Stimulated activated CD4-positive, alpha-beta T cell treated with anti-CD3 and anti-CD28 coated beads, Interleukin-1b, Interleukin-23, amount 100 ng/mL, for 1 hour (primary cell): ENCODE measurements at regions not wholly inside any gene's neighbourhood (a gene's known extent, or its start where the extent isn't known, plus 50 kb on each side); places are given as distances from the start of the nearest gene placed in this dataset.

Experiments used
- DNase-seq, 2 donors: peaks; one replicate each; pipeline ENCODE4 v3.0.0-alpha.2; 2020; ENCODE audit warnings: low read depth in 2 of 2

DNA sequence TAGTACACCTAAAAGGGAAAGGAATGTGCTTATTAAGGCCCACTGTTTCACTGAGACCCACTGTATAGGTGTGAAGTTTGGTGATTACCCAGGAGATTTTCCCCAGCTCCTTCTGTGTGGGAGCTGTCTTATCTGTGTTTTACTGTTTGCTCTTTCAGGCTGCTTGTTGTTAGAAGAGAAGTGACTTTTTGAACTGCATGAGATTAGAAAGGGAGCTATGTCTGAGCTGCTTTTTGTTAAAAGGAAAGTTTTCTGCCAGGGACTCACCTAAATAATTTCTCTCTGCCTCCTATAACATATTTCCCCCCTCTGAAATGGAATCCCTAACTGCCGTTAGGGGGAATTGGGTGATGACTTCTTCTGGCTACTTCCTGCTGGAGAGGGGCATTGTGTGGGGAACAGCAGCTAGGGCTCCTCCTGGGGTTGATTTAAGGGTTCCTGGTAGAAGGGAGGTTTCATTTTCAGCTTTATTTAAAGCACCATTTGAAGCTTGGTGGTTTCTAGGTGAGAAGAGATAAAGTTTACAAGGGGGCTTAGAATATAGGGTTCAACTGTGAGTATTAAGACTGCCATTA lies 77.1 kb upstream of the ATP11B start:
- no peak for DNase-seq

DNA sequence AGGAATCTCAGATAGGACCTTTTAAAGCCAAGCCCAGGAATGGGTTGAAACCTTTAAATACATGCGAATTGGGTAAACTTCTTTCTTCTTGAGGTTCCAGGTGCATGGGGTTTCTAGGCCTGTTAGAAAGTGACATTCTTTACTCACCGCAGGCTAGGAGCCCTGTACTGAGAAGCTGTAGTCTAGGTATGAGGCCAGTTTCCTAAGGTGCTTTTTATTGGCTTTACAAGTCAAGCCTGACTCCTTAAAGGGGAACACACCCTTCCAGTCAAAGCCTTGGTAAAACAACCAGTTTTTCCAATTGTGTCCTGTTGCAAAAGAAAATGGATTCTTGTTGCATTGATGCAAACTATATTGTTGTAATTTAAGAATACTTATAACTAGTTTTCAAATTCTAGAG lies 76.1 kb upstream of the ATP11B start:
- DNase-seq, result no peak

DNA sequence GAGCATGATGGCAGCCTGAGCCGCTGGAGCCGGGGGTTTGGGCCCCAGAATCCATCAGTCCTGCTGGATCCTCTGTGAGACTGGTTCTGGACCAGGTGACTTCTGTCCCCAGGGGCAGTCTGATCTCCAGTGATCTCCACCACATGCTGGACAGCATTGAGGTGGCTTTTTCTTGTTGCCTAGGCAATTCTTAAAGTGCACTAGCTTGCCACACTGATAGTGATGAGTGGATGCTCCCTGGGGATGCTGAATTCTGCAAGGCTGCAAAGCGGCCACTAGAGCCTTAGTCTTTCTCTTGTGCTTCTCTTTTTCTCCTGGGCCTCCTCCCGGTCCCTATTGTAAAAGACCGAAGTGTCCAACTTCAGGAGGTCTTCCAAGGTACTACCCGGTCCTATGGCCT lies 70.4 kb upstream of the ATP11B start:
- DNase-seq, result no peak

DNA sequence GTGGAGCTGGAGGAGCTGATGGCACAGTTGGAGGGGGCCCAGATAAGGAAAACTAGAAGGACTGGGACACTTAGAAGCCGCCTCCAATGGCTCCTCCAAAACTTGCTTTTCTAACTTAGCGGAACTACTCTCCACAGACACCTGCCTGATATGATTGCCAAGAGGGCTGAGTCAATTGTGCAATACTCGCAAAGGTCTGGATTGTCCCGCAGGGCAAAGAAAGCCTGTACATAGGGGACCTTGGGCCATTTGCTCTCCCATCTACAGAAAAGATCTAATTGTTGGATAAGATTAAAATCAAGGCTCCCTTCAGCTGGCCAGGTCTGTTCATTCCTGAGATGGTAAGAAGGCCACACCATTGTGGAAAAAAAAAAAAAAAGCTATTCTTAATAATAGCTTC lies 69.7 kb upstream of the ATP11B start:
- DNase-seq, result no peak

DNA sequence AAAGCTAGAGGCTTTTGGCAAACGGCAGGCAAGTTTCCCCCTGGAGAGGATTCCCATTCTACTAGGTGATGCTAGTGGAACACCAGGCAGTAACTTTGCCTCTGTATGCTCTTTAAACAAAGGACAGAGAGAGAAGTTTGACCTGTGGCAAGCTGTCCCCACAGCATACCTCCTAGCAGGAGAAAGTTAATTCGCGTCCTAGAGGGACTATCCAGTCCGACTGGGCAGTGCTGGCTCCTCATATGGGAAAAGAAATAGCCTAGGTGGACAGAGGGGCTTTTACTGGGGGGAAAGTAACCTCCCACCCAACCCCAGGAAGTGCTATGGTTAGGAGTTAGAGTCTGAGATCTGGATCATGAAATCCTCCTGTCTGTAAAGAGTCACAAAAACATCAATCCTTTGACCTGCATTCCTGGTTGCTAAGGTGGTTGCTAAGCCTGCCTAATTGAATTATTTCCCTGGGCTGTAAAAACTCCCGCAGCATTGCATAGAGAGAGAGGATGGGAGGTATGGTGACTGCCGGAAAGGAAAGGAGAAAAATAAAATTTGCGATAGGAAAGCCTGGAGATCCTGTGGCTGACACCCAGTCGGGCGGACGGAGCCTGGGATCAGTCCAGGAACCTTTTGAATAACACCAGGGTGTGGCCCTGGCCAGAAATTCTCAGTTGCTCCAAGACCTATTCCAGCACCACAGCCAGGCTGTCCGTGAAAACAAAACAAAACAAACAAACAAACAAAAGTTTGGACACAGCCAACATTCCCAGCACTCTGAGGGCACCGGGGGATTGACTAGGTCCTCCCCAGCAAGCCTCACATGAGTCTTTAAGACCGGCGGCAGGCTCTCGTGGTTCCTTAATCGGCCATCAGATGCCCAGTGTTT lies 67.7 kb upstream of the ATP11B start:
- no peak for DNase-seq

DNA sequence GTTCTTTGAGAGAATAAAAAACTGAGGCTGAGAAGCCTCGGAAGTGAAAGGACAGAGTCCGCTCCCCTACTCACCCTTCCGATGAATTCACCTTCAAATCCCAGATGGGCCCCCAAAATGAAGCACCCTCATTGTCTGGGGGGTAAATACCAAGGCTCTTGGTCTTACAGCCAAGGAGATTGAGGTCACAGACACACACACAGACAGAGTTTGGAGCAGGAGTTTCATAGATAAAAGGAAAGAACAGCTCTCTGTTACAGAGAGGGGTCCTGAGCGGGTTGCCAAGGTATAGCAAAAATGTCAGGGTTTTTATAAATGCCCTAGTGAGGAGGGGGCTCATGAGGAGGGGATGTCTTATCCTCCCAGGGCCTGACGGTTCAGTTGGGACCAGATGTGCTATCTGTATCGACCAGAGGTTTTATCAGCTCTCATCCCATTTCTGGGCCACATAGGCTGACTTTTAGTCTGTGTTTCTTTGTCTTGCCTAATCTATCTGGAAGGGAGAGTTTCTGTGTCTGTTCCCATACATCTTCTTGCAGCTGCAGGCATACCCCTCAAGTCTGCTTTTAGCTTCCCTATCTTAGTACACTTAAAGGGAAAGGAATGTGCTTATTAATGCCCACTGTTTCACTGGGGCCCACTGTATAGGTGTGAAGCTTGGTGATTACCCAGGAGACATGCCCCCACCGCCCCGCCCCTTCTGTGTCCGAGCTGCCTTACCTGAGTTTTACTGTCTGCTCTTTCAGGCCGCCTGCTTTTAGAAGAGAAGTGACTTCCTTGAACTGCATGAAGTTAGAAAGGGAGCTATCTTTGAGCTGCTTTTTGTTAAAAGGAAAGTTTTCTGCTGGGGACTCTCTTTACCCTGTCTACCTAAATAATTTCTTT lies 66.8 kb upstream of the ATP11B start:
- no peak for DNase-seq

DNA sequence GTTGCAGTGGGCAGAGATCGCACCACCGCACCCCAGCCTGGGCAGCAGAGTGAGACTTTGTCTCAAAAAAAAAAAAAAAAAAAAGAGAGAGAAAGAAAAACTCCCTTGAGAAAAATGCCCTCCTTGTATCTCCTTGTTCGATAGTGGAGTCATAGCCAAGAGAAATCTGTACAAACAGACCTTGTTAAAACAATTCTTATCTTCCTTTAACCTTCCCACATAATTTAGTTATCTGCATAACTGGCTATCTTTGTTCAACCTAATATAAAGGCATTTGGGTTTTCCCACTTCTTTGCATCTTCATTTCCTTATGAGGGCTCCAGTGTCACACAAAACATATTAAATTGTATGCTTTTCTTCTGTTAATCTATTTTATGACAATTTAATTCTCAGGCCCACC lies 65.1 kb upstream of the ATP11B start:
- no peak for DNase-seq

DNA sequence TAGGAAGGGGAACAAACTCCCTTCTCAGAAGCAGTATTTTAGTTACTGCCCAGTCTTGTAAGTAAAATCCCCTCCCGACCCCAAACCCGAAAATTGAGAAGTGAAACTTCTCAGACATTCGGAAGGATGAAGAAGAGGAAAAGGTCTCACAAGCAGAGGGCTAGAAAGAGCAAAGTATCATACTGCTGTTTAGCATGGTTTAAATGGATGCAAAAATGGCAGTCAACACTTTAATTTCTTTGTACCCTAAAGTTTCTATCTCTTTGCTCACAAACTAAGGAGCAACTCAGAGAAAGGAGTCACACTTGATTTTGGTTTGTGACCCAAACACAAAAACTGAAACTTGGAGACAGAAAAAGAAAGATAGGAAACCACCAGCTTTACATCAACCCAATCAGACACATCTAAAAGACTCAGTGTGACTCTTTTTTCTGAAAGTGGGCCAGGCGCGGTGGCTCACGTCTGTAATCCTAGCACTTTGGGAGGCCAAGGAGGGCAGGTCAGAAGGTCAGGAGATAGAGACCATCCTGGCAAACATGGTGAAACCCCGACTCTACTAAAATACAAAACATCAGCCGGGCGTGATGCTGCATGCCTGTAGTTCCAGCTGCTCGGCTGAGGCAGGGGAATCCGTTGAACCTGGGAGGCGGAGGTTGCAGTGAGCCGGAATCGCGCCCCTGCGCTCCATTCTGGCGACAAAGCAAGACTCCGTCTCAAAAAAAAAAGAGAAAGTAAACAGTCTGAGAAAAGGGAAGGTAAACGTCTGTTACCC lies 63.2 kb upstream of the ATP11B start:
- DNase-seq, result no peak

DNA sequence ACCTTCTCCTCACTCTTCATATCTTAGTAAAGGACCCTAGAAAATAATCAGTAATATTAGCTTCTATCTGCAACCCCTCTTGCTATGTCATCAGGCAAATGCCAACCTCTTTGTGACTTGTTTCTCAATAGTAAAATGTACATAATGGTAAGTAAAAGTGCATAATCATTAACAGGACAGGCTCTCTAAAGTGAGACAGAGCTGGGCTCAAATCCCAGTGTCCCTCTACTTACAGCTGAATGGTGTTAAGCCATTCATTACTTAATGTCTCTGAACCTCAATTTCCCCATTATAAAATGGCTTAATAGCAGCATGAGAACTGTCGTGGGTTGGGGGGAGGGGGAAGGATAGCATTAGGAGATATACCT lies 62.6 kb upstream of the ATP11B start:
- no peak for DNase-seq

DNA sequence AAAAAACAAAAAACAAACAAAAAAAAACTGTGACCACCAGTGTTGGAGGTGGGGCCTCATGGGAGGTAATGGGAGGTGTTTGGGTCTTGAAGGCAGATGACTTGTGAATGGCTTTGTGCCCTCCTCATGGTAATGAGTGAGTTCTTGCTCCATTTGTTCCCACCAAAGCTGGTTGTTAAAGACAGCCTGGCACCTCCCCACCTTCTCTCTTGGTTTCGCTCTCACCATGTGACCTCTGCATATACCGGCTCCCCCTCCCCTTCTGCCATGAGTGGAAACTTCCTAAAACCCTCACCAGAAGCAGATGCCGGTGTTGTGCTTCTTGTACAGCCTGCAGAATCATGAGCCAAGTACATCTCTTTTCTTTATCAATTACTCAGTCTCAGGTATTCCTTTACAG lies 61.5 kb upstream of the ATP11B start:
- no peak for DNase-seq

DNA sequence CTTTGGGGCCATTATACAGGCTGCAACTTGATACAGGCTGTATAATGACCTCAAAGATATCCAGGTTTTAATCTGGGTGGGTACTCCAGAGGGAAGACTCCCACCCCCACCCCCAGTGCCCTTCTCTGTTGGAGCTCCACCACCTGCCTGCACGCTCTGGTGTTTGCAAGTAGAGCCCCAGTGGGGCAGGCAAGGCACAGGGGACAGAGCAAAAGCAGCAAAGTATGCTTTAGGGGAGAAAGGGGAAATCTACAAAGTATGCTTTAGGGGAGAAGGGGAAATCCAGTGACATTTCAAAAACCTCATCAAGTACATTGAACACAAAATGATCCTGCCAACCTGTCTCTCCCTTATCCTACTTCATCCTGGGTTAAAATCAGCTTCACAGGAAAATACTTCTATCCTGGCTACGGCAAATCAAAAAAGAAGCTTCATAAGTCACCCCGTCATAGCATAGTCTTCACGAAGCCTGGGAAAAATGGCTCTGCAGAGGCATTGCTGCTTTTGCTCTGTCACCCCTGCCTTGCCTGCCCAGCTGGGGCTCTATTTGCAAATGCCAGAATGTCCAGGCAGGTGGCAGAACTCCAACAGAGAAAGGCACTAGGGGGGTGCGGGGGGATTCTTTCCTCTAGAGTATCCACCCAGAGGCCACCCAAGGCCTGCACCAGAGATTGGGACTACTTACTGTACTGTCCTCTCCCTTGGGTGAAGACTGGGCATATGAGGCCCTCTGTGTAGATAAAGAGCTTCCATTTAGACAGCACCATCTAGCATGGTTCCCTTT lies 60.9 kb upstream of the ATP11B start:
- DNase-seq, result no peak

DNA sequence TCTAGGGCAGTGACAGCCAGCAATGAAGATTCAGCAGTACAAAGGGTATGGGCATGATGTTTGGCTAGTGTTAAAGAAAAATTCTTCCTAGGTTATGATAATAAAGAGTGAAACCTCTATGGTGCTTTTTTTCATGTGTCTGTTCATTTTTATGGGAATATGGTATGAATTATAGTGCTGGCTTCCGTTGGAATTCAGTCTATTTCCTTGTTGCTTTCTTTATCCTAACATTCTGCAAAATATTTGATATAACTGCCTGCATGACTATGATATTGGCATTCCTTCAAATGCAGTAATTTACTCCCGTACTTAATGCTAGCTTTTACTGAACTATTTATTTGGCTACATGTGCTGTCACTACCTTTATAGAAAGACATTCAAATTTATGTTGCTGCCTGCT lies 57.6 kb upstream of the ATP11B start:
- no peak for DNase-seq

DNA sequence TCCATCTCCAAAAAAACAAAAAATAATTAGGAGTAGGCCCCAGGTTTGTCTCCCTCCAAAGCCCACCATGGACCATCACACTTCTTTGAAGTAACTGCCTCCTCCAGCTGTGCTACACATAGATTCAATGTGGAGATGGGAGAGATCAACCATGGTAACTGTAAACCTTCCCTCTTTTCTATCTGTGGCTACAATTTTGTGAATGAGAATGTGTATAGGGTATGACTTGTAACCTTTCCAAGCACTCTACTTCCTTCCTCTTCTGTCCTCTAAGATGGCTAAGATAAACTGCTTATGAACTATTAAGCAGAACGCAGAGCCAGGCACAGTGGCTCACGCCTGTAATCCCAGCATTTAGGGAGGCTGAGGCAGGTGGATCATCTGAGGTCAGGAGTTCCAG lies 55.5 kb upstream of the ATP11B start:
- DNase-seq, result no peak

DNA sequence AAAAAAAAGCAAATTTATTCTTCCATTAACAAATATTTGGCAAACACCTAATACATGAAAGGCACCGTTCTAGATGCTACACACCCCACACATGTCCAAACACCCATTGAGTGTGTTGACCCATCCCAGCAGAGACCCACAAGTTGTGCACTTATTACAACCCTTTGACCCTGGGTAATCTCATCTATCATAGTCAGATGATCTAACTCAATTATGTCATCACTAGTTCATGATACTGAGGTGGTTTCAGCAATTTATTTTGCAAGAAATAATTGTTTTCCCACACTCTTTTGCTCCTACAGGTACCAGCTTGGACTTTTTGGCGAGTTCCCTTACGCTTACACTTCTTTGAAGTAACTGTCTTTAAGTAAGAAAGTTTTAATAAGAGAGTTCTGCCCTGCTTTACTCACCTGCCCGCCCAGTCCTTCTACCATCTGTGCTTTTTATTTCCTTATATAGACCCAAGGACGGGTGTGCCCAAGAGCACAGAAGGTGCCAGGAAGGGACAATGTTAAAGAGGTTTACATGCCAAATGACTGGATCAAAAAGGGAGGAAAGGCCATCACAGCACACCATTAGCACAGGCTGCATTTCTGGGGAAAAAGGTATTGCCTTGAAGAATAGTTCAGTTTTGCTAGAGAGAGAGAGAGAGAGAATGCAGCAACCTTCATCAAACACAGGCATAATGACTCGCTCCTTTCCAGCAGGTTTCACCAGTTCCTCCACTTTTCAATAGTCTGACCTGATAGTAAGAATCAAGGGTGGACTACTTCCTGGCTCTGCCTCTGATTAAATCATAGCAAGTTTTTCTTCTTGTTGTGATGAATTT lies 54.5 kb upstream of the ATP11B start:
- no peak for DNase-seq

DNA sequence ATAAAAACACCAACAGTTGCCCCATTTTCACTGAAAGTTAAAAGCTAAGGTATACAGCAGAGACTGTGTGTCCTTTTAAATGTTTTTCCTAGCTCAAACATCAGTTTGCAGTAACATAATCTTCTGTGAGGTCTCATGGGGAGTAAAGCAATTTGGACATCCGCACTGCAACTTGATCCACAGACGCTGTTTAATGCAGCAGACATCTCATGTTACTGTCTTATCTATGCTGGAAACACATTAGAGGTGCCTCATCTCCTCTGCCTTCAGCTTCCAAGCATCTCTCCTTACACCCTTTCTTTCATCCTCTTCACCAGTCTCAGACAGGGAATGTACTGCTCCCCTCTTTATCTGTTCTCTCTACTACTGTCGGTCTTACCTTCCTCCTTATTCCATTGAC lies 53.7 kb upstream of the ATP11B start:
- DNase-seq, result no peak

DNA sequence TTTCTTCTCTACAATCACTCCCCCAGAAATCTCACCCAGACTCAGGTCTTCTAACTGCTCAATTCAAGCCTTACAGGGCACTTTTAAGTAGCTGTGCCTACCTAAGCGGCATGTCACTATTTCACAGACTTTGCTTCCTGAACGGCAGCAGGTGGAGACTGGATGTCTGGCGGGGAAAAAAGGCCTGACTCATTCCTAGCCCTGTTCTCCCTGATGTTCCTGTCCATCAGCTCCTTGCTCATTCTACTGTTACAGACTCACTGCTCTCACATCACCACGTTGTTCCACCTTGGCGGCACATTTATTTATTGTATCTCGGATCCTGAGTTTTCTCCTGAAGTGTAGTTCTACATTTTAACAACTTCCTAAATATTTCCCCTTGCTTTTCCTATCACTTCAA lies 52.6 kb upstream of the ATP11B start:
- no peak for DNase-seq

DNA sequence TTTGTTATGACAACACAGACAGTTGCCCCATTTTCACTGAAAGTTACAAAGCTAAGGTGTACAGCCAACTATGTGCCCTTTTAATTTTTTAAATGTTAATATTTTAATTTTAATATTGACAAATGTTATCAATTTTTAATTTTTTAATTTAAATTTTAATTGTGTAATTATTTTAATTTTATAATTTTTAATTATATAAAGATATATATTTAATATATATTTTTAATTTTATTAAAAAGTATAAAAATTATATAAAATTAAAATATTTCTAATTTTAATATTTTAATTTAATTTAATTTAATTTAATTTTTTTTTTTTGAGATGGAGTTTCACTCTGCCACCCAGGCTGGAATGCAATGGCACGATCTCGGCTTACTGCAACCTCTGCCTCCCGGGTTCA lies 52.1 kb upstream of the ATP11B start:
- DNase-seq, result no peak
